Neural crest cell (in vitro differentiated cells): ENCODE measurements at regions not wholly inside any gene's neighbourhood (a gene's known extent, or its start where the extent isn't known, plus 50 kb on each side); places are given as distances from the start of the nearest gene placed in this dataset.

Experiments
- DNase-seq: peaks from one replicate; pipeline ENCODE4 v3.0.0; 2021; ENCODE audit warnings: low read depth, mixed read lengths, low spot score
- H3K27ac Mint-ChIP-seq: one replicate; pipeline ENCODE4 v1.8.0; 2021; ENCODE audit warnings: mild to moderate bottlenecking, mixed read lengths; ENCODE audit not compliant: unreplicated experiment
- H3K27me3 Mint-ChIP-seq: 2 replicates; pipeline ENCODE4 v1.8.0; 2021; ENCODE audit warnings: low read depth, mild to moderate bottlenecking, mixed read lengths
- H3K36me3 Mint-ChIP-seq: 2 replicates; pipeline ENCODE4 v1.8.0; 2021; ENCODE audit warnings: low read depth, mild to moderate bottlenecking, mixed read lengths
- H3K4me1 Mint-ChIP-seq: 2 replicates; pipeline ENCODE4 v1.8.0; 2021; ENCODE audit warnings: mixed read lengths
- H3K4me3 Mint-ChIP-seq: one replicate; pipeline ENCODE4 v1.8.0; 2021; ENCODE audit warnings: mild to moderate bottlenecking, mixed read lengths
- H3K9me3 Mint-ChIP-seq: 2 replicates; pipeline ENCODE4 v1.8.0; 2021; ENCODE audit warnings: mixed read lengths
- TF ChIP-seq, protein P1 (sequence below): fragments of 200-600 bp; sonication (generic); conservative IDR thresholded peaks from 2 replicates; pipeline ENCODE4 v1.5.0; 2021; ENCODE audit warnings: antibody characterized with exemption, mild to moderate bottlenecking

GRCh38 chr2:5849562-5849961 is 157.4 kb downstream of the SOX11 start:
- no peaks in the 10 kb centered on the region for H3K27me3 Mint-ChIP-seq
- TF ChIP-seq, protein P1, sequence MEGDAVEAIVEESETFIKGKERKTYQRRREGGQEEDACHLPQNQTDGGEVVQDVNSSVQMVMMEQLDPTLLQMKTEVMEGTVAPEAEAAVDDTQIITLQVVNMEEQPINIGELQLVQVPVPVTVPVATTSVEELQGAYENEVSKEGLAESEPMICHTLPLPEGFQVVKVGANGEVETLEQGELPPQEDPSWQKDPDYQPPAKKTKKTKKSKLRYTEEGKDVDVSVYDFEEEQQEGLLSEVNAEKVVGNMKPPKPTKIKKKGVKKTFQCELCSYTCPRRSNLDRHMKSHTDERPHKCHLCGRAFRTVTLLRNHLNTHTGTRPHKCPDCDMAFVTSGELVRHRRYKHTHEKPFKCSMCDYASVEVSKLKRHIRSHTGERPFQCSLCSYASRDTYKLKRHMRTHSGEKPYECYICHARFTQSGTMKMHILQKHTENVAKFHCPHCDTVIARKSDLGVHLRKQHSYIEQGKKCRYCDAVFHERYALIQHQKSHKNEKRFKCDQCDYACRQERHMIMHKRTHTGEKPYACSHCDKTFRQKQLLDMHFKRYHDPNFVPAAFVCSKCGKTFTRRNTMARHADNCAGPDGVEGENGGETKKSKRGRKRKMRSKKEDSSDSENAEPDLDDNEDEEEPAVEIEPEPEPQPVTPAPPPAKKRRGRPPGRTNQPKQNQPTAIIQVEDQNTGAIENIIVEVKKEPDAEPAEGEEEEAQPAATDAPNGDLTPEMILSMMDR: no peak
- no peak for DNase-seq
- H3K36me3 Mint-ChIP-seq: peaks cover 2% of the 10 kb centered on the region
- no peaks in the 10 kb centered on the region for H3K9me3 Mint-ChIP-seq
- no peak overlapping the region for H3K4me3 Mint-ChIP-seq
- peaks cover 13% of the 10 kb centered on the region for H3K4me1 Mint-ChIP-seq
- H3K27ac Mint-ChIP-seq: no peak overlapping the region

GRCh38 chr2:5851410-5851809 is 159.2 kb downstream of the SOX11 start:
- TF ChIP-seq, protein P1: no peak
- Mint-ChIP-seq H3K9me3 (no peaks in the 10 kb centered on the region), H3K4me3 (no peak overlapping the region), H3K27ac (no peak overlapping the region), H3K36me3 (peaks cover 1% of the 10 kb centered on the region), H3K4me1 (peaks cover 13% of the 10 kb centered on the region), H3K27me3 (no peaks in the 10 kb centered on the region)
- DNase-seq: no peak

- Mint-ChIP-seq H3K4me1 (peaks cover 4% of the 10 kb centered on the region), H3K36me3 (peaks cover 4% of the 10 kb centered on the region), H3K27ac (no peak overlapping the region), H3K4me3 (no peak overlapping the region), H3K9me3 (no peaks in the 10 kb centered on the region), H3K27me3 (no peaks in the 10 kb centered on the region)
- TF ChIP-seq, protein P1: no peak
- no peak for DNase-seq
These were observed 162.6 kb downstream of the SOX11 start for GRCh38 chr2:5854797-5855196.

- Mint-ChIP-seq H3K36me3 (no peaks in the 10 kb centered on the region), H3K4me1 (no peaks in the 10 kb centered on the region), H3K27ac (no peak overlapping the region), H3K4me3 (no peak overlapping the region), H3K27me3 (no peaks in the 10 kb centered on the region), H3K9me3 (peaks cover 3% of the 10 kb centered on the region)
- TF ChIP-seq, protein P1: no peak
- no peak for DNase-seq
These were observed 174.9 kb downstream of the SOX11 start for GRCh38 chr2:5867056-5867455.

DNA sequence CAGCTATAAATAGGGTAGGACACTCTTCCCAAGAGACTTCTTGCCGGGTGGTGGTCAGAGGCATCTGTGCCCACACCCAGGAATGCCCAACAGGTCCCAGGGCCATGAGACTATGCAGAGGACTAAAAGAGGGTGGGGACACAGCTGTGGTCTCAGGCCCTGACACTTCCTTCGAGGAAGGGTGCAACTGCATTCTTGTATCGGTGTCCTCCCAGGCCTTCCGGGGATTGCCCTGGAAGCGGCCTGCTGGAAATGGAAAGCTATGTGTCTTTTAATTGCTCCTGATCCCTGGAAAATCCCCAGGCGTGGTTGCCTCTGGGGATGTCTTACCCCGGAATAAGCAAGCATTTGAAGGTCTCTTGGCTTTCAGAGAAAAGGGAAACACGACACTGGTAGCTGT is 176.7 kb downstream of the SOX11 start:
- Mint-ChIP-seq H3K36me3 (peaks cover 10% of the 10 kb centered on the region), H3K27me3 (no peaks in the 10 kb centered on the region), H3K4me3 (no peak overlapping the region), H3K9me3 (peaks cover 9% of the 10 kb centered on the region), H3K27ac (no peak overlapping the region), H3K4me1 (no peaks in the 10 kb centered on the region)
- DNase-seq: no peak
- TF ChIP-seq, protein P1: no peak

DNA sequence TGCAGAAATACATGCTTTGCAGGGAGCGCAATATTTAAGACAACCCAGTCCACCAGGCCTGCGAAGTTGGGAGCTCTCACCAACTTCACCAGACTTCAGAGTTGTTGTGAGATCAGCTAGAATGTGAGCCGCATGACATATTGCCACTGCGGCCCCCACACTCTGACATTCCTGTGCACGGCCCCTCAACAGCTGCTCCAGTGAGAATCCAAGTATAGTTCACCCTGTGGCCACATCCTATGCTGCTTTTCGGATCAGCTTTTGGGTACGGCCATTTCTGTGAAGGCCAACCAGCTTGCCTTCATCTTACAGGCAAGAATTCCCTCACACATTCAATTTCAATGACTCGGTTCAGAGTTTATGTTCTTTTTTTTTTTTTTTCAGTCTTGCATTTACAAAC is 177.8 kb downstream of the SOX11 start:
- TF ChIP-seq, protein P1: no peak
- DNase-seq: no peak
- no peak overlapping the region for H3K27ac Mint-ChIP-seq
- no peaks in the 10 kb centered on the region for H3K4me1 Mint-ChIP-seq
- no peak overlapping the region for H3K4me3 Mint-ChIP-seq
- H3K9me3 Mint-ChIP-seq: peaks cover 9% of the 10 kb centered on the region
- H3K36me3 Mint-ChIP-seq: peaks cover 10% of the 10 kb centered on the region
- H3K27me3 Mint-ChIP-seq: no peaks in the 10 kb centered on the region
